MM.1S (cell line): ENCODE measurements at regions not wholly inside any gene's neighbourhood (a gene's known extent, or its start where the extent isn't known, plus 50 kb on each side); places are given as distances from the start of the nearest gene placed in this dataset.

ENCODE experiments used
- DNase-seq: peaks from one replicate; pipeline ENCODE4 v3.0.0-alpha.2; 2015
- H2AFZ ChIP-seq: fragments of 300-600 bp; sonication (generic); 2 replicates; pipeline ENCODE4 v1.6.0; 2016; ENCODE audit warnings: antibody characterized with exemption, low read length
- H3F3A ChIP-seq: fragments of 300-600 bp; sonication (generic); 2 replicates; pipeline ENCODE4 v1.6.1; 2016; ENCODE audit warnings: mild to moderate bottlenecking, antibody characterized with exemption, low read length, moderate library complexity, mixed read lengths; ENCODE audit not compliant: insufficient read depth
- H3K27ac ChIP-seq: fragments of 300-600 bp; sonication (generic); 2 replicates; pipeline ENCODE4 v1.5.1; 2016; ENCODE audit warnings: mild to moderate bottlenecking, low read length
- H3K27me3 ChIP-seq: fragments of 300-600 bp; sonication (generic); replicated peaks from 2 replicates; pipeline ENCODE4 v1.6.0; 2016; ENCODE audit warnings: low read length; ENCODE audit not compliant: insufficient read depth
- H3K36me3 ChIP-seq: fragments of 300-600 bp; sonication (generic); replicated peaks from 2 replicates; pipeline ENCODE4 v1.6.1; 2016; ENCODE audit warnings: mild to moderate bottlenecking, low read length, mixed read lengths; ENCODE audit not compliant: insufficient read depth
- H3K4me1 ChIP-seq: fragments of 300-600 bp; sonication (generic); 2 replicates; pipeline ENCODE4 v1.6.1; 2016; ENCODE audit warnings: low read length, mixed read lengths
- H3K4me2 ChIP-seq: fragments of 300-600 bp; sonication (generic); 2 replicates; pipeline ENCODE4 v1.6.0; 2016; ENCODE audit warnings: low read depth, low read length
- H3K4me3 ChIP-seq: fragments of 300-600 bp; sonication (generic); 2 replicates; pipeline ENCODE4 v1.5.1; 2016; ENCODE audit warnings: low read length, mixed read lengths
- H3K79me2 ChIP-seq: fragments of 300-600 bp; sonication (generic); 2 replicates; pipeline ENCODE4 v1.6.1; 2016; ENCODE audit warnings: mixed run types, low read length, mixed read lengths
- H3K9ac ChIP-seq: fragments of 300-600 bp; sonication (generic); 2 replicates; pipeline ENCODE4 v1.6.1; 2016; ENCODE audit warnings: low read length, mixed read lengths
- H3K9me2 ChIP-seq: fragments of 300-600 bp; sonication (generic); replicated peaks from 2 replicates; pipeline ENCODE4 v1.6.1; 2016; ENCODE audit warnings: mild to moderate bottlenecking, low read length, mixed read lengths; ENCODE audit not compliant: insufficient read depth
- H3K9me3 ChIP-seq: fragments of 300-600 bp; sonication (generic); replicated peaks from 2 replicates; pipeline ENCODE4 v1.6.1; 2016; ENCODE audit warnings: mild to moderate bottlenecking, low read length, mixed read lengths; ENCODE audit not compliant: insufficient read depth
- H4K20me1 ChIP-seq: fragments of 300-600 bp; sonication (generic); 2 replicates; pipeline ENCODE4 v1.6.1; 2016; ENCODE audit warnings: mild to moderate bottlenecking, low read length, moderate library complexity, mixed read lengths; ENCODE audit not compliant: insufficient read depth
- EZH2 ChIP-seq: fragments of 300-600 bp; sonication (generic); optimal IDR thresholded peaks from 2 replicates; pipeline ENCODE3; 2017; ENCODE audit warnings: low read depth, mild to moderate bottlenecking, antibody characterized with exemption, low read length, mixed read lengths
- EZH2phosphoT487 ChIP-seq: fragments of 300-600 bp; sonication (generic); IDR thresholded peaks from 2 replicates; pipeline ENCODE4 v1.6.1; 2018; ENCODE audit warnings: antibody characterized with exemption, low read length
- TF ChIP-seq, protein P1 (sequence below): fragments of 300-600 bp; sonication (generic); IDR thresholded peaks from 2 replicates; pipeline ENCODE4 v1.5.1; 2016; ENCODE audit warnings: antibody characterized with exemption, low read length, mixed read lengths

DNA sequence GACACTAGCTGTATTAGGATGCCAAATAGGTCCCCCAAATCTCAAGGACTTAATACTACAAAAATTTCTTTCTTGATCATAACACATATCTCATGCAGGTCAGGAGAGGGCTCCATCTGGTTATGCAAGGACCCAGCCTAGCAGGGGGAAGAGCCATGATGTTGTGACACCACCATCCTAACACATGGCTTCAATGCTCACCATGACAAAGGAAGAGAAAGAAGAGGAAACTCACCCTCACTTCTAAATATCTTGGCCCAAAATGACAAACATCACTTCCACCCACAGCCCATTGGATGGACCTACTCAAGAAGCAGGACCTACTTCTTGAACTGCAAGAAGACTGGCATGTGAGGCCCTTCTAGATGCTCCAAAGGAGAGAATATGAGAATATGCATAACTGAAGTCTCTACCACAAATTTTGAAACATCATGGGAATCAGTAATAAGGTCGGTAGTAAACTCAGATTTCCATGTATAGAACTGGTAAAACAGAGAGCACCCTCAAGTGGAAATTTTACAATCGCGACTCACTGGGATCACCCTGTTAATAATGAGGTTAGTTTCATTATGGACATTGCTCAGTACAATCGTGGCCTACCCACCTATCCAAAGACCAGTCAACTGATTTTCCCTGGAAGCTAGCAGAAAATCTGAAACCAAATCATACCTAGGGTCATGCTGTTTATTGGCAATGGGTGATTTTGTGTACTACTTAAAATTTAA lies 308.2 kb downstream of the ACTL7B start:
- H3K4me1 ChIP-seq: no peaks in the 10 kb centered on the region
- H3K4me3 ChIP-seq: no peak overlapping the region
- H3K27ac ChIP-seq: no peak overlapping the region
- H3K9me3 ChIP-seq: no peaks in the 10 kb centered on the region
- H3K9me2 ChIP-seq: no peaks in the 10 kb centered on the region
- TF ChIP-seq EZH2phosphoT487 (no peak), EZH2 (no peak)
- TF ChIP-seq, protein P1, sequence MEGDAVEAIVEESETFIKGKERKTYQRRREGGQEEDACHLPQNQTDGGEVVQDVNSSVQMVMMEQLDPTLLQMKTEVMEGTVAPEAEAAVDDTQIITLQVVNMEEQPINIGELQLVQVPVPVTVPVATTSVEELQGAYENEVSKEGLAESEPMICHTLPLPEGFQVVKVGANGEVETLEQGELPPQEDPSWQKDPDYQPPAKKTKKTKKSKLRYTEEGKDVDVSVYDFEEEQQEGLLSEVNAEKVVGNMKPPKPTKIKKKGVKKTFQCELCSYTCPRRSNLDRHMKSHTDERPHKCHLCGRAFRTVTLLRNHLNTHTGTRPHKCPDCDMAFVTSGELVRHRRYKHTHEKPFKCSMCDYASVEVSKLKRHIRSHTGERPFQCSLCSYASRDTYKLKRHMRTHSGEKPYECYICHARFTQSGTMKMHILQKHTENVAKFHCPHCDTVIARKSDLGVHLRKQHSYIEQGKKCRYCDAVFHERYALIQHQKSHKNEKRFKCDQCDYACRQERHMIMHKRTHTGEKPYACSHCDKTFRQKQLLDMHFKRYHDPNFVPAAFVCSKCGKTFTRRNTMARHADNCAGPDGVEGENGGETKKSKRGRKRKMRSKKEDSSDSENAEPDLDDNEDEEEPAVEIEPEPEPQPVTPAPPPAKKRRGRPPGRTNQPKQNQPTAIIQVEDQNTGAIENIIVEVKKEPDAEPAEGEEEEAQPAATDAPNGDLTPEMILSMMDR: no peak
- no peak overlapping the region for H3K4me2 ChIP-seq
- H3F3A ChIP-seq: no peaks in the 10 kb centered on the region
- H3K79me2 ChIP-seq: no peaks in the 10 kb centered on the region
- DNase-seq: no peak
- H3K9ac ChIP-seq: no peak overlapping the region
- H3K36me3 ChIP-seq: no peaks in the 10 kb centered on the region
- no peak overlapping the region for H2AFZ ChIP-seq
- H4K20me1 ChIP-seq: no peaks in the 10 kb centered on the region
- no peaks in the 10 kb centered on the region for H3K27me3 ChIP-seq

DNA sequence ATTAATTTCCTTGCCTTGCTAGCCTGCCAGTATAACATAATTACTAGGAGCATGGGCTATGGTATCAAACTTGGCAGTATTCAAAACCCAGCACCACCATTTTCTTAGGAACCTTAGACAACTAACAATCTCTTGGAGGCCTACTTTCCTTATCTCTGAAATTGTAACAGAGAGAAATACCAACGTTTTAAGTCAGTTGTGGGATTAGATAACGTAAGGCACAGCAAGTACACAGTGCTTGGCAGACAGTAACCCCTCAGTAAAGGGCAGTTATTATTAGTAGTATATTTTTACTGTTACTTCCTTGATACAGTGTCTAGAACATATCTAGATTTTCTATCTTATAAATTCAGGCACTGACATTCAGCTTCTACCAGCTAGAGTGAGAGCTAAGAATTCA lies 309.6 kb downstream of the ACTL7B start:
- no peaks in the 10 kb centered on the region for H3K9me3 ChIP-seq
- H3K4me1 ChIP-seq: no peaks in the 10 kb centered on the region
- no peak for DNase-seq
- no peak overlapping the region for H2AFZ ChIP-seq
- no peak overlapping the region for H3K4me3 ChIP-seq
- H3K79me2 ChIP-seq: no peaks in the 10 kb centered on the region
- TF ChIP-seq, protein P1: no peak
- TF ChIP-seq EZH2 (no peak), EZH2phosphoT487 (no peak)
- no peak overlapping the region for H3K4me2 ChIP-seq
- no peaks in the 10 kb centered on the region for H3K36me3 ChIP-seq
- no peaks in the 10 kb centered on the region for H4K20me1 ChIP-seq
- H3F3A ChIP-seq: no peaks in the 10 kb centered on the region
- H3K9me2 ChIP-seq: no peaks in the 10 kb centered on the region
- no peak overlapping the region for H3K27ac ChIP-seq
- no peak overlapping the region for H3K9ac ChIP-seq
- no peaks in the 10 kb centered on the region for H3K27me3 ChIP-seq

DNA sequence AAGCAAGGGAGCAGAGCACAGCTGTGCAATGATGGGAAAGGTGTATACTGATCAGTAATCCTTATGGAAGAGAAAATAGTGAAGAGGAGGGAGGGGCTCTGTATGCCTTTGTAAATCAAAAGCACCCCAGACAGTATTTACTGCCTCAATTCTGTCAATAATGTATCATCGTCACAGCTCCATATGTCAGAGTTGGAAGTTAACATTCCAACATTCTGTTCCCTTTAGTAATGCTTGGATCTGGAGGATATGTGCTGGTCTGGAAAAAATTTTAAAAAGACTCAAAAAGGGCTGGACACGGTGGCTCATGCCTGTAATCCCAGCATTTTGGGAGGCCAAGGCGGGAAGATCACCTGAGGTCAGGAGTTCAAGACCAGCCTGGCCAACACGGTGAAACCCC lies 310.4 kb downstream of the ACTL7B start:
- no peak for DNase-seq
- H3K9ac ChIP-seq: no peak overlapping the region
- no peak for TF ChIP-seq EZH2phosphoT487
- TF ChIP-seq, protein P1: no peak
- no peak for TF ChIP-seq EZH2
- no peak overlapping the region for H3K4me2 ChIP-seq
- no peaks in the 10 kb centered on the region for H3K9me2 ChIP-seq
- no peak overlapping the region for H3K4me3 ChIP-seq
- no peaks in the 10 kb centered on the region for H3K36me3 ChIP-seq
- no peaks in the 10 kb centered on the region for H4K20me1 ChIP-seq
- H3K27ac ChIP-seq: no peak overlapping the region
- no peaks in the 10 kb centered on the region for H3K27me3 ChIP-seq
- H3K9me3 ChIP-seq: no peaks in the 10 kb centered on the region
- H3K4me1 ChIP-seq: no peaks in the 10 kb centered on the region
- H2AFZ ChIP-seq: no peak overlapping the region
- H3F3A ChIP-seq: no peaks in the 10 kb centered on the region
- no peaks in the 10 kb centered on the region for H3K79me2 ChIP-seq
